ENCODE measurements at regions not wholly inside any gene's neighbourhood (a gene's known extent, or its start where the extent isn't known, plus 50 kb on each side); places are given as distances from the start of the nearest gene placed in this dataset.

DNA sequence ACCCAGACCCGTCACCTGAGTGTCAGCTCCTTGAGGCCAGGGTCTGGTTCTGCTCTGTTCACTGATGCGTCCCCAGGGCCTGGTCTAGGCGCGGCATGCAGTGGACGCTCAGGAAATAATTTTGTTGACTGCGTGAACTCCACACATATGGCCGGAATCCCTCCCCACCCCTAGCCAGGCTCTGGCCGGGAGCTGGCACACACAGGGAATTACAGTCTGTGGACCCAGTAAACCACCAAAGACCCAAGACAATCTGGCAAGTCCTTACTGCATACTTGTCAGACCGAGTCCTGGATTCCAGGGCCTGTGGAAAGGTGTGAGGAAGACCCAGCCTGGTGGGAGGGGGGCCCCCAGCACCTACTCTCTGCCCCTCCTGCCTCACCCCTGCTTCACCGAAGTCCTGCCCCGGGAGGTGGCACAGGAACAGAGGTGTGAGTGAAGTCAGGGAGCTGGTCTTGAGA is 113.0 kb upstream of the IER5L start:
- no peaks in the 10 kb centered on the region for H4K20me1 ChIP-seq (ENCODE audit: insufficient read depth)
- H3K4me3 ChIP-seq: no peak overlapping the region
- H3K27me3 ChIP-seq (replicated peaks; ENCODE audit: insufficient read depth): no peaks in the 10 kb centered on the region
- no peak overlapping the region for H3K27ac ChIP-seq
- 73 to 76% methylated on average over 10 to 11 of the region's 11 CpGs for WGBS, 2 experiments (ENCODE audit: low coverage in 1 of 2, low lambda C conversion rate in 2 of 2, missing lambda C conversion rate in 2 of 2)
- no peaks in the 10 kb centered on the region for H3K4me1 ChIP-seq (ENCODE audit: insufficient read depth)
- no peaks in the 10 kb centered on the region for H3K79me2 ChIP-seq (ENCODE audit: insufficient read depth)
- TF ChIP-seq EZH2 (IDR thresholded peaks at IDR 0.05; ENCODE audit: insufficient read depth, poor library complexity, severe bottlenecking) (no peak), EZH2phosphoT487 (IDR thresholded peaks at IDR 0.05; ENCODE audit: insufficient read depth, low read depth) (no peak)
- DNase-seq: no peak
- no peaks in the 10 kb centered on the region for H3K9me2 ChIP-seq (ENCODE audit: insufficient read depth)
- H3K4me2 ChIP-seq (ENCODE audit: unreplicated experiment): no peak overlapping the region
- no peak overlapping the region for H2AFZ ChIP-seq
- H3K36me3 ChIP-seq (ENCODE audit: low read depth): no peaks in the 10 kb centered on the region
- H3K9ac ChIP-seq: no peak overlapping the region
- no peaks in the 10 kb centered on the region for H3F3A ChIP-seq (ENCODE audit: insufficient read depth)
- in situ Hi-C loops (cut with MboI): no loop called here
- H3K9me3 ChIP-seq (ENCODE audit: low read depth): no peaks in the 10 kb centered on the region

DNA sequence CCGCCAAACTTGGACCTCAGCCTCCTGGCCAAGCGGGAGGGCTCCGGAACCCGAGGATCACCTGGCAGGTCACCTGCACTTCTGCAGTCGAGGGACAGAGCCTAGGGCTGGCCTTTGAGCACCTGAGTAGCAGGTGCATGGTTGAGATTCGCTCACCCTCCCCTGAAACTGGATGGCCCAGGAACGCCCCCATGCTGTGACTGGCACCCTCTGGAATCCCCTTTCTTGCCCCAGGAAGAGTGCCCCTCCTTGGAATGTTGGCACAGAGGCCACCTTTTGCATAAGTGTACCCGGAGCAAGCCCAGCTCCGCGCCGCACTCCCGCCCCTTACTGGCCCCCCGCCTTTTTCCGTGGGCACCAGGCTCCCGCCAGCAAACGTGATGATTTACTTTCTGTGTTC is 112.5 kb upstream of the IER5L start:
- no peak overlapping the region for H3K4me3 ChIP-seq
- H3K9me2 ChIP-seq (ENCODE audit: insufficient read depth): no peaks in the 10 kb centered on the region
- H3K27me3 ChIP-seq (replicated peaks; ENCODE audit: insufficient read depth): no peaks in the 10 kb centered on the region
- WGBS, 2 experiments (ENCODE audit: low coverage in 1 of 2, low lambda C conversion rate in 2 of 2, missing lambda C conversion rate in 2 of 2): 82 to 86% methylated on average over 16 of the region's 16 CpGs
- H3K9ac ChIP-seq: no peak overlapping the region
- no peaks in the 10 kb centered on the region for H3F3A ChIP-seq (ENCODE audit: insufficient read depth)
- no peak for DNase-seq
- TF ChIP-seq EZH2phosphoT487 (IDR thresholded peaks at IDR 0.05; ENCODE audit: insufficient read depth, low read depth) (no peak), EZH2 (IDR thresholded peaks at IDR 0.05; ENCODE audit: insufficient read depth, poor library complexity, severe bottlenecking) (no peak)
- no peaks in the 10 kb centered on the region for H3K36me3 ChIP-seq (ENCODE audit: low read depth)
- in situ Hi-C loops (cut with MboI): no loop called here
- no peak overlapping the region for H2AFZ ChIP-seq
- no peaks in the 10 kb centered on the region for H3K4me1 ChIP-seq (ENCODE audit: insufficient read depth)
- H3K4me2 ChIP-seq (ENCODE audit: unreplicated experiment): no peak overlapping the region
- no peaks in the 10 kb centered on the region for H3K79me2 ChIP-seq (ENCODE audit: insufficient read depth)
- H3K9me3 ChIP-seq (ENCODE audit: low read depth): no peaks in the 10 kb centered on the region
- H4K20me1 ChIP-seq (ENCODE audit: insufficient read depth): no peaks in the 10 kb centered on the region
- H3K27ac ChIP-seq: no peak overlapping the region

DNA sequence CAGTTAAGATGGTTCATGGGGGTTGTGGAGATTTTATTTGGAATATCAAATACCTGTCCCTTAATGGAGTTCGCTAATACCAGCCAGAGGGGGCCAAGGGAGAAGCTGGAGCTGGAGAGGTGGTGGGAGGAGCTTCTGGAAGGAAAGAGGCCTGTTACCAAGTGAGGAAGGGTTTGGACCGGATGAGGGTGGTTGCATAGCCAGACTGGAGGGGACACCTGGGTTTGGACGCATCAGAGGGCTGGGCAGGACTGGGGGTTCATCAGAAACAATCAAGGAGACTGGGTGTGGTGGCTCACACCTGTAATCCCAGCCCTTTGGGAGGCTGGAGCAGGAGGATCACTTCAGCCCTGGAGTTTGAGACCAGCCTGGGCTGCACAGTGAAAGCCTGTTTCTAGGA is 111.8 kb upstream of the IER5L start:
- H3K4me1 ChIP-seq (ENCODE audit: insufficient read depth): no peaks in the 10 kb centered on the region
- no peak overlapping the region for H2AFZ ChIP-seq
- no peaks in the 10 kb centered on the region for H4K20me1 ChIP-seq (ENCODE audit: insufficient read depth)
- H3K27ac ChIP-seq: no peak overlapping the region
- in situ Hi-C loops (cut with MboI): no loop called here
- no peaks in the 10 kb centered on the region for H3K9me3 ChIP-seq (ENCODE audit: low read depth)
- no peaks in the 10 kb centered on the region for H3K27me3 ChIP-seq (replicated peaks; ENCODE audit: insufficient read depth)
- H3K4me2 ChIP-seq (ENCODE audit: unreplicated experiment): no peak overlapping the region
- no peaks in the 10 kb centered on the region for H3K36me3 ChIP-seq (ENCODE audit: low read depth)
- DNase-seq: no peak
- H3K79me2 ChIP-seq (ENCODE audit: insufficient read depth): no peaks in the 10 kb centered on the region
- H3K9me2 ChIP-seq (ENCODE audit: insufficient read depth): no peaks in the 10 kb centered on the region
- WGBS, 2 experiments (ENCODE audit: low coverage in 1 of 2, low lambda C conversion rate in 2 of 2, missing lambda C conversion rate in 2 of 2): 44 to 50% methylated on average over 3 of the region's 3 CpGs
- H3K9ac ChIP-seq: no peak overlapping the region
- H3K4me3 ChIP-seq: no peak overlapping the region
- no peaks in the 10 kb centered on the region for H3F3A ChIP-seq (ENCODE audit: insufficient read depth)
- no peak for TF ChIP-seq EZH2 (IDR thresholded peaks at IDR 0.05; ENCODE audit: insufficient read depth, poor library complexity, severe bottlenecking)

DNA sequence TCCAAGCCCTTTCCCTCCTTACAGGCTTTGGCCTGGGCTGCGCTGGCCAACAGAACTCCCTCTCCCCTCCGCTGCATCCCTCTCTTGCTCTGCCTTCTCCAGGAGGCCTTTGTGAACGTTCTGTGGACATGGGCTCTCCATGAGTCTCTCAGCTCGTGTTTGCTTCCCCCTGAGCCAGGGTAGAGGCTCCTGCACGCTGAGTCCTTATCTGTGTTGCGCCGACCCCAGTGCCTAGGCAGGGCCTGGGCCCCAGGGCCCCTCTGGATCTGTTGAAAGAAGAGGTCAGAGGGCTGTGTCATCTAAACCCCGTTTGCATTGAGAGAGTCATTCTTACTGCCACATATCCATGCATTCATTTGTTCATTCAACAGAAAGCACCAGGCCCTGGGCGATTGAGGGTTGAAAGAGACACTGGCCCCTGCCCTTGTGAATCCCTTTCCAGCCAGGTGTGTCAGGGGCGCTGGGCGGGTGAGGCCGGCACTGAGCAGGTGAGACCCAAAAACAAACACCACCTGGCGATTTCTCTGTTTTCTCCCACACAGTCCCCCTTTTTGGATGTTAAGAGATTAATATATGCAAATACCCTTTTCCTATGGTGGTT is 111.2 kb upstream of the IER5L start:
- Histone ChIP-seq H3K4me3 (no peak overlapping the region), H3K4me1 (ENCODE audit: insufficient read depth) (no peaks in the 10 kb centered on the region), H3K36me3 (ENCODE audit: low read depth) (no peaks in the 10 kb centered on the region), H3K79me2 (ENCODE audit: insufficient read depth) (no peaks in the 10 kb centered on the region), H3K9me3 (ENCODE audit: low read depth) (no peaks in the 10 kb centered on the region), H3K27ac (no peak overlapping the region), H3F3A (ENCODE audit: insufficient read depth) (no peaks in the 10 kb centered on the region), H3K9ac (no peak overlapping the region), H3K27me3 (replicated peaks; ENCODE audit: insufficient read depth) (no peaks in the 10 kb centered on the region), H4K20me1 (ENCODE audit: insufficient read depth) (no peaks in the 10 kb centered on the region), H2AFZ (no peak overlapping the region), H3K9me2 (ENCODE audit: insufficient read depth) (no peaks in the 10 kb centered on the region), H3K4me2 (ENCODE audit: unreplicated experiment) (no peak overlapping the region)
- DNase-seq: no peak
- no peak for TF ChIP-seq EZH2 (IDR thresholded peaks at IDR 0.05; ENCODE audit: insufficient read depth, poor library complexity, severe bottlenecking)
- no peak for TF ChIP-seq EZH2phosphoT487 (IDR thresholded peaks at IDR 0.05; ENCODE audit: insufficient read depth, low read depth)
- 77 to 80% methylated on average over 13 of the region's 13 CpGs for WGBS, 2 experiments (ENCODE audit: low coverage in 1 of 2, low lambda C conversion rate in 2 of 2, missing lambda C conversion rate in 2 of 2)
- in situ Hi-C loops (cut with MboI): no loop called here

Data from GM23248 (cell line).